ENCODE measurements at regions not wholly inside any gene's neighbourhood (a gene's known extent, or its start where the extent isn't known, plus 50 kb on each side); places are given as distances from the start of the nearest gene placed in this dataset.

DNA sequence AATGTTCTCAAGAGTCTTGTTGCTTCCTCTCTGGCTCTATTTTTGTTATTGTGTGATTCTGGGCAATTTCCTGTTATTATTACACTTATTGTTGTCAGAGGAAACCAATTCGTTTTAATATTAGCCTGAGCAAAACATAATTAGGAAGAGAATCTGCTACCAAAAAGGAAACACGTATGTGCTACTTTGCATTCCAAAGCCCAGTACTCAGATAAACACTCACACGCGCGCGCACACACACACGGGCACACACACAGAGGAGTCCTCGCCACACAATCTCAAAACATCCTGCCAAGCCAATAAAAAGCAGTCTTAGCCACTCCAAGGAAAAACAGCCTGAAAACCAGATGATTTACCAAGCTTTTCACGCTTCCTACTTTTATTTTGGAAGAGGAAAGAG, 400.7 kb downstream of the NUAK1 start:
- TF ChIP-seq FOXM1 (IDR thresholded peaks at IDR 0.05; ENCODE audit: borderline replicate concordance, low read depth) (no peak), NFIC (IDR thresholded peaks at IDR 0.05) (no peak), EP300 (IDR thresholded peaks at IDR 0.05; ENCODE audit: borderline replicate concordance) (no peak), USF1 (IDR thresholded peaks at IDR 0.05) (no peak)
- TF ChIP-seq, protein P1, sequence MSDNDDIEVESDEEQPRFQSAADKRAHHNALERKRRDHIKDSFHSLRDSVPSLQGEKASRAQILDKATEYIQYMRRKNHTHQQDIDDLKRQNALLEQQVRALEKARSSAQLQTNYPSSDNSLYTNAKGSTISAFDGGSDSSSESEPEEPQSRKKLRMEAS (IDR thresholded peaks at IDR 0.05) = no peak

DNA sequence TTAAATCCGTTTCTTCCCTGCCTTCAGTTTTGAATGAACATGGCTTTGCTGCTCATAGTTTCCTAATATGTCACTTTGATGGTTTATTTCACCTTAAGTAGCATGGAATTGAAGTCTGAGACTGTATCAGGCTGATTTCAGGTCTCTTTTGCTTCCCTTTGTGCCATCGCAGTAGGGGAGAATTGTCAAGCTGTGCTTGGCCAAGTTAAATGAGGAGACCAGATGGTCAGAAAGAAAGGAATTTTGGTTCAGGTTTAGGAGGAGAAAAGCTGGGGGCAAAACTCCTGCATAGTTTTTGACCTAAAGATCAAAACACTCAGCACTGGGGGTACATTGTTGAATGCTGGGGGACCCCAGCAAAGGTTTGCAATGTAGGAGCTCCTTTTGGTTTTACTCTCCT, 398.4 kb downstream of the NUAK1 start:
- TF ChIP-seq, protein P2, sequence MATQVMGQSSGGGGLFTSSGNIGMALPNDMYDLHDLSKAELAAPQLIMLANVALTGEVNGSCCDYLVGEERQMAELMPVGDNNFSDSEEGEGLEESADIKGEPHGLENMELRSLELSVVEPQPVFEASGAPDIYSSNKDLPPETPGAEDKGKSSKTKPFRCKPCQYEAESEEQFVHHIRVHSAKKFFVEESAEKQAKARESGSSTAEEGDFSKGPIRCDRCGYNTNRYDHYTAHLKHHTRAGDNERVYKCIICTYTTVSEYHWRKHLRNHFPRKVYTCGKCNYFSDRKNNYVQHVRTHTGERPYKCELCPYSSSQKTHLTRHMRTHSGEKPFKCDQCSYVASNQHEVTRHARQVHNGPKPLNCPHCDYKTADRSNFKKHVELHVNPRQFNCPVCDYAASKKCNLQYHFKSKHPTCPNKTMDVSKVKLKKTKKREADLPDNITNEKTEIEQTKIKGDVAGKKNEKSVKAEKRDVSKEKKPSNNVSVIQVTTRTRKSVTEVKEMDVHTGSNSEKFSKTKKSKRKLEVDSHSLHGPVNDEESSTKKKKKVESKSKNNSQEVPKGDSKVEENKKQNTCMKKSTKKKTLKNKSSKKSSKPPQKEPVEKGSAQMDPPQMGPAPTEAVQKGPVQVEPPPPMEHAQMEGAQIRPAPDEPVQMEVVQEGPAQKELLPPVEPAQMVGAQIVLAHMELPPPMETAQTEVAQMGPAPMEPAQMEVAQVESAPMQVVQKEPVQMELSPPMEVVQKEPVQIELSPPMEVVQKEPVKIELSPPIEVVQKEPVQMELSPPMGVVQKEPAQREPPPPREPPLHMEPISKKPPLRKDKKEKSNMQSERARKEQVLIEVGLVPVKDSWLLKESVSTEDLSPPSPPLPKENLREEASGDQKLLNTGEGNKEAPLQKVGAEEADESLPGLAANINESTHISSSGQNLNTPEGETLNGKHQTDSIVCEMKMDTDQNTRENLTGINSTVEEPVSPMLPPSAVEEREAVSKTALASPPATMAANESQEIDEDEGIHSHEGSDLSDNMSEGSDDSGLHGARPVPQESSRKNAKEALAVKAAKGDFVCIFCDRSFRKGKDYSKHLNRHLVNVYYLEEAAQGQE (IDR thresholded peaks at IDR 0.05; ENCODE audit: low read depth) = no peak
- no peak for TF ChIP-seq RAD21 (IDR thresholded peaks at IDR 0.05; ENCODE audit: low read depth)
- TF ChIP-seq NFIC (IDR thresholded peaks at IDR 0.05) = no peak
- no peak for TF ChIP-seq FOXM1 (IDR thresholded peaks at IDR 0.05; ENCODE audit: borderline replicate concordance, low read depth)
- peak; percentile 53; the same call in 1 of the 2 replicates for TF ChIP-seq EP300 (IDR thresholded peaks at IDR 0.05; ENCODE audit: borderline replicate concordance)
- TF ChIP-seq, protein P1 (IDR thresholded peaks at IDR 0.05) = no peak
- TF ChIP-seq TCF12 (IDR thresholded peaks at IDR 0.05; ENCODE audit: low read depth) = peak; percentile 77
- TF ChIP-seq TEAD4 (IDR thresholded peaks at IDR 0.05) = no peak
- TF ChIP-seq ZBTB7A (IDR thresholded peaks at IDR 0.05; ENCODE audit: low read depth) = no peak
- TF ChIP-seq CREB1 (IDR thresholded peaks at IDR 0.05; ENCODE audit: low read depth) = no peak
- TF ChIP-seq USF1 (IDR thresholded peaks at IDR 0.05) = no peak

GRCh38 chr12:105740970-105741725, 397.6 kb downstream of the NUAK1 start:
- TF ChIP-seq ZBTB7A (IDR thresholded peaks at IDR 0.05; ENCODE audit: low read depth) (no peak), CREB1 (IDR thresholded peaks at IDR 0.05; ENCODE audit: low read depth) (no peak), TAF1 (IDR thresholded peaks at IDR 0.05; ENCODE audit: low read depth) (no peak), EP300 (IDR thresholded peaks at IDR 0.05; ENCODE audit: borderline replicate concordance) (no peak), TEAD4 (IDR thresholded peaks at IDR 0.05) (no peak), NFIC (IDR thresholded peaks at IDR 0.05) (no peak), TCF12 (IDR thresholded peaks at IDR 0.05; ENCODE audit: low read depth) (no peak), USF1 (IDR thresholded peaks at IDR 0.05) (no peak), RAD21 (IDR thresholded peaks at IDR 0.05; ENCODE audit: low read depth) (no peak), FOXM1 (IDR thresholded peaks at IDR 0.05; ENCODE audit: borderline replicate concordance, low read depth) (no peak), EGR1 (IDR thresholded peaks at IDR 0.05) (no peak), CEBPB (IDR thresholded peaks at IDR 0.05) (no peak), YY1 (IDR thresholded peaks at IDR 0.05; ENCODE audit: low read depth) (no peak)
- TF ChIP-seq, protein P2 (IDR thresholded peaks at IDR 0.05; ENCODE audit: low read depth) = no peak
- TF ChIP-seq, protein P1 (IDR thresholded peaks at IDR 0.05) = no peak

- no peak for TF ChIP-seq CEBPB (IDR thresholded peaks at IDR 0.05)
Measured at GRCh38 chr12:105741786-105742566, 396.8 kb downstream of the NUAK1 start.

DNA sequence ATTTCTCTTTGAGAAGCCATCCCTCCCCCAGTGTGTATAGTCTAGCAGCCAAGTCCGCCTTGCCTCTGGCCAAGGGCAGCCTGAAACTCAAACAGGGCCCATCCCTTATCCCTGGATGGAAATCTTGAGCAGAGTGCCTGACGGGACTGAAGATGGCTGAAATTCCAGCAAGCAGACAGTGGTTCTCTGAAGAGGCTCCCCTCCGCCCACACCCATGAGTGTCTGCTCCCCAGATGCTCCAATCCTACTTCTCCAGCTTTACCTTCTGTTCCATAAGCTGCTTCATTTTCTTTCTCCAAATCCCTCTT, 396.2 kb downstream of the NUAK1 start:
- TF ChIP-seq USF1 (IDR thresholded peaks at IDR 0.05) = no peak
